Liver (tissue), 8 donors: ENCODE measurements at regions not wholly inside any gene's neighbourhood (a gene's known extent, or its start where the extent isn't known, plus 50 kb on each side); places are given as distances from the start of the nearest gene placed in this dataset.
A peak's percentile ranks its signal among the peaks of the same experiment; 100 is the strongest.

Experiments
- DNase-seq: peaks from one replicate; pipeline ENCODE4 v3.0.0-alpha.2; 2017; ENCODE audit warnings: low spot score
- H3K27ac ChIP-seq, 2 donors: one replicate each; pipeline ENCODE4 v1.7.0; 2013; ENCODE audit warnings: inconsistent platforms in 2 of 2, low read length in 2 of 2, control low read depth in 1 of 2, low read depth in 1 of 2, mild to moderate bottlenecking in 1 of 2
- H3K27me3 ChIP-seq, 4 donors: one replicate each; pipeline versions ENCODE4 v1.6.1 to v1.7.0; 2013; ENCODE audit warnings: low read length in 3 of 4, inconsistent platforms in 1 of 4, mild to moderate bottlenecking in 1 of 4, moderate library complexity in 1 of 4; ENCODE audit not compliant: control insufficient read depth in 4 of 4, insufficient read depth in 4 of 4
- H3K36me3 ChIP-seq, 4 donors: one replicate each; pipeline versions ENCODE4 v1.6.1 to v1.7.0; 2013; ENCODE audit warnings: low read length in 3 of 4, mild to moderate bottlenecking in 3 of 4, low read depth in 1 of 4, moderate library complexity in 1 of 4; ENCODE audit not compliant: control insufficient read depth in 4 of 4, insufficient read depth in 3 of 4
- H3K4me1 ChIP-seq, 4 donors: one replicate each; pipeline versions ENCODE4 v1.6.1 to v1.7.0; 2013; ENCODE audit warnings: low read length in 3 of 4, mild to moderate bottlenecking in 3 of 4, moderate library complexity in 1 of 4; ENCODE audit not compliant: control insufficient read depth in 4 of 4, insufficient read depth in 4 of 4
- H3K4me3 ChIP-seq, 3 donors: one replicate each; pipeline versions ENCODE4 v1.6.1 to v1.7.0; 2013; ENCODE audit warnings: low read length in 3 of 3, control low read depth in 1 of 3, low read depth in 1 of 3, mild to moderate bottlenecking in 1 of 3
- H3K9ac ChIP-seq, 2 donors: one replicate each; pipeline ENCODE4 v1.7.0; 2013; ENCODE audit warnings: low read length in 2 of 2, mild to moderate bottlenecking in 2 of 2, moderate library complexity in 2 of 2, control low read depth in 1 of 2, low read depth in 1 of 2
- H3K9me3 ChIP-seq, 4 donors: one replicate each; pipeline versions ENCODE4 v1.6.1 to v1.7.0; 2013; ENCODE audit warnings: low read length in 3 of 4; ENCODE audit not compliant: control insufficient read depth in 4 of 4
- EGR1 ChIP-seq, 2 donors: IDR thresholded peaks; 2 replicates each; pipeline ENCODE4 v1.6.1; 2016 to 2018; ENCODE audit warnings: antibody characterized with exemption in 2 of 2, low read depth in 2 of 2
- FOXA1 ChIP-seq: IDR thresholded peaks from 2 replicates; pipeline ENCODE4 v1.6.1; 2016; ENCODE audit warnings: antibody characterized with exemption
- FOXA2 ChIP-seq: IDR thresholded peaks from 2 replicates; pipeline ENCODE4 v1.6.1; 2016; ENCODE audit warnings: antibody characterized with exemption
- GABPA ChIP-seq, 2 donors: IDR thresholded peaks in 1 of 2; conservative IDR thresholded peaks in 1 of 2; 2 replicates each; pipeline ENCODE4 v1.6.1; 2016; ENCODE audit warnings: antibody characterized with exemption in 2 of 2, mild to moderate bottlenecking in 1 of 2, moderate library complexity in 1 of 2
- HNF4A ChIP-seq, 2 donors: conservative IDR thresholded peaks; 2 replicates each; pipeline ENCODE4 v1.6.1; 2016; ENCODE audit warnings: antibody characterized with exemption in 2 of 2, mild to moderate bottlenecking in 2 of 2
- HNF4G ChIP-seq: IDR thresholded peaks from 2 replicates; pipeline ENCODE4 v1.6.1; 2016; ENCODE audit warnings: antibody characterized with exemption
- JUND ChIP-seq, 2 donors: IDR thresholded peaks; 2 replicates each; pipeline ENCODE4 v1.6.1; 2016; ENCODE audit warnings: antibody characterized with exemption in 2 of 2
- MAX ChIP-seq: IDR thresholded peaks from 2 replicates; pipeline ENCODE4 v1.6.1; 2016; ENCODE audit warnings: antibody characterized with exemption
- NR2F2 ChIP-seq: IDR thresholded peaks from 2 replicates; pipeline ENCODE4 v1.6.1; 2016; ENCODE audit warnings: antibody characterized with exemption
- RAD21 ChIP-seq, 2 donors: IDR thresholded peaks; 2 replicates each; pipeline ENCODE4 v1.6.1; 2016; ENCODE audit warnings: antibody characterized with exemption in 2 of 2, mild to moderate bottlenecking in 2 of 2
- RXRA ChIP-seq, 2 donors: IDR thresholded peaks; 2 replicates each; pipeline ENCODE4 v1.6.1; 2017 to 2018; ENCODE audit warnings: antibody characterized with exemption in 2 of 2, mild to moderate bottlenecking in 1 of 2
- SP1 ChIP-seq: IDR thresholded peaks from 2 replicates; pipeline ENCODE4 v1.6.1; 2018; ENCODE audit warnings: antibody characterized with exemption, mild to moderate bottlenecking
- TAF1 ChIP-seq: conservative IDR thresholded peaks from 2 replicates; pipeline ENCODE4 v1.6.1; 2016; ENCODE audit warnings: antibody characterized with exemption, mild to moderate bottlenecking
- YY1 ChIP-seq: IDR thresholded peaks from 2 replicates; pipeline ENCODE4 v1.6.1; 2016; ENCODE audit warnings: antibody characterized with exemption, mild to moderate bottlenecking
- WGBS: extraction: QIAGEN DNeasy Blood & Tissue Kit; methylation state at CpG from one replicate; pipeline ENCODE4 v1.1.7; 2013; 5-methylcytosine and 5-hydroxymethylcytosine counted together
- TF ChIP-seq, protein P1 (sequence below): IDR thresholded peaks from 2 replicates; pipeline ENCODE4 v1.6.1; 2016; ENCODE audit warnings: antibody characterized with exemption
- TF ChIP-seq, protein P2 (sequence below): fragments of 150-350 bp; IDR thresholded peaks from 2 replicates; pipeline ENCODE4 v1.5.1; 2017; ENCODE audit warnings: improper control_type of control experiment, low read depth, low read length; ENCODE audit not compliant: missing input control
- donor health status: healthy.
- donor health status: healthy.
- donor health status: healthy.
- donor health status: healthy.
- donor health status: healthy.

GRCh38 chr6:140039364-140039763 is 664.9 kb upstream of the CITED2 start:
- Histone ChIP-seq H3K9me3 (peaks cover 0 to 9% (median 2%) of the 10 kb centered on the region in 4 donors), H3K4me1 (peaks cover 0 to 1% (median 0%) of the 10 kb centered on the region in 4 donors), H3K4me3 (no peak overlapping the region), H3K27ac (no peak overlapping the region), H3K36me3 (no peaks in the 10 kb centered on the region), H3K9ac (no peak overlapping the region), H3K27me3 (no peaks in the 10 kb centered on the region)
- DNase-seq, result no peak
- 82% methylated on average over 2 of the region's 2 CpGs for WGBS
- TF ChIP-seq, protein P1, sequence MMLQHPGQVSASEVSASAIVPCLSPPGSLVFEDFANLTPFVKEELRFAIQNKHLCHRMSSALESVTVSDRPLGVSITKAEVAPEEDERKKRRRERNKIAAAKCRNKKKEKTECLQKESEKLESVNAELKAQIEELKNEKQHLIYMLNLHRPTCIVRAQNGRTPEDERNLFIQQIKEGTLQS, result no peak
- TF ChIP-seq HNF4G, result no peak
- TF ChIP-seq, protein P2, sequence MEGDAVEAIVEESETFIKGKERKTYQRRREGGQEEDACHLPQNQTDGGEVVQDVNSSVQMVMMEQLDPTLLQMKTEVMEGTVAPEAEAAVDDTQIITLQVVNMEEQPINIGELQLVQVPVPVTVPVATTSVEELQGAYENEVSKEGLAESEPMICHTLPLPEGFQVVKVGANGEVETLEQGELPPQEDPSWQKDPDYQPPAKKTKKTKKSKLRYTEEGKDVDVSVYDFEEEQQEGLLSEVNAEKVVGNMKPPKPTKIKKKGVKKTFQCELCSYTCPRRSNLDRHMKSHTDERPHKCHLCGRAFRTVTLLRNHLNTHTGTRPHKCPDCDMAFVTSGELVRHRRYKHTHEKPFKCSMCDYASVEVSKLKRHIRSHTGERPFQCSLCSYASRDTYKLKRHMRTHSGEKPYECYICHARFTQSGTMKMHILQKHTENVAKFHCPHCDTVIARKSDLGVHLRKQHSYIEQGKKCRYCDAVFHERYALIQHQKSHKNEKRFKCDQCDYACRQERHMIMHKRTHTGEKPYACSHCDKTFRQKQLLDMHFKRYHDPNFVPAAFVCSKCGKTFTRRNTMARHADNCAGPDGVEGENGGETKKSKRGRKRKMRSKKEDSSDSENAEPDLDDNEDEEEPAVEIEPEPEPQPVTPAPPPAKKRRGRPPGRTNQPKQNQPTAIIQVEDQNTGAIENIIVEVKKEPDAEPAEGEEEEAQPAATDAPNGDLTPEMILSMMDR, result no peak
- TF ChIP-seq SP1, result no peak
- no peak for TF ChIP-seq TAF1
- no peak for TF ChIP-seq FOXA2
- TF ChIP-seq MAX, result no peak
- TF ChIP-seq GABPA (IDR thresholded peaks at IDR 0.05 in 1 of 2, conservative IDR thresholded peaks at IDR 0.05 in 1 of 2), result no peak
- no peak for TF ChIP-seq JUND (IDR thresholded peaks at IDR 0.05)
- no peak for TF ChIP-seq RAD21 (IDR thresholded peaks at IDR 0.05)
- TF ChIP-seq NR2F2, result no peak
- TF ChIP-seq YY1, result no peak
- no peak for TF ChIP-seq FOXA1
- no peak for TF ChIP-seq RXRA (IDR thresholded peaks at IDR 0.05)

GRCh38 chr6:140036196-140036595 is 661.7 kb upstream of the CITED2 start:
- DNase-seq, result no peak
- Histone ChIP-seq H3K27me3 (no peaks in the 10 kb centered on the region), H3K36me3 (no peaks in the 10 kb centered on the region), H3K9ac (no peak overlapping the region), H3K9me3 (peaks cover 0 to 9% (median 2%) of the 10 kb centered on the region in 4 donors), H3K4me3 (no peak overlapping the region), H3K4me1 (no peaks in the 10 kb centered on the region), H3K27ac (no peak overlapping the region)
- WGBS, result 80% methylated on average over 3 of the region's 3 CpGs
- TF ChIP-seq RAD21 (IDR thresholded peaks at IDR 0.05) (no peak), JUND (IDR thresholded peaks at IDR 0.05) (no peak), RXRA (IDR thresholded peaks at IDR 0.05) (no peak), EGR1 (IDR thresholded peaks at IDR 0.05; ENCODE audit: low read depth in 2 of 2) (no peak), NR2F2 (no peak), HNF4G (no peak), FOXA2 (no peak)
- TF ChIP-seq, protein P1, result no peak

GRCh38 chr6:140032189-140032588 is 657.7 kb upstream of the CITED2 start:
- TF ChIP-seq HNF4A (conservative IDR thresholded peaks at IDR 0.05) (peak in 1 of 2 donors; percentile 22), JUND (IDR thresholded peaks at IDR 0.05) (no peak)
- no peak for DNase-seq
- 80% methylated on average over 2 of the region's 2 CpGs for WGBS
- no peaks in the 10 kb centered on the region for H3K4me1 ChIP-seq
- H3K27me3 ChIP-seq, result no peaks in the 10 kb centered on the region
- no peaks in the 10 kb centered on the region for H3K36me3 ChIP-seq
- H3K27ac ChIP-seq, result no peak overlapping the region
- no peak overlapping the region for H3K4me3 ChIP-seq
- H3K9ac ChIP-seq, result no peak overlapping the region
- H3K9me3 ChIP-seq, result peaks cover 0 to 9% (median 2%) of the 10 kb centered on the region in 4 donors
